ENCODE measurements at regions not wholly inside any gene's neighbourhood (a gene's known extent, or its start where the extent isn't known, plus 50 kb on each side); places are given as distances from the start of the nearest gene placed in this dataset.

GRCh38 chr6:44003345-44004061 lies 123.7 kb downstream of the MRPL14 start:
- H3K4me3 ChIP-seq (ENCODE audit: low read depth in 1 of 2, low read length in 2 of 2): no peak overlapping the region
- no peaks in the 10 kb centered on the region; the same call in 1 of the 2 replicates for H3K36me3 ChIP-seq (ENCODE audit: insufficient read depth, low read length)
- no peaks in the 10 kb centered on the region for H3K9me3 ChIP-seq (ENCODE audit: insufficient read depth, low read length, severe bottlenecking)
- H3K79me2 ChIP-seq (ENCODE audit: insufficient read depth, low read length): peaks cover 7% of the 10 kb centered on the region; the same call in 1 of the 2 replicates
- TF ChIP-seq, protein P1, sequence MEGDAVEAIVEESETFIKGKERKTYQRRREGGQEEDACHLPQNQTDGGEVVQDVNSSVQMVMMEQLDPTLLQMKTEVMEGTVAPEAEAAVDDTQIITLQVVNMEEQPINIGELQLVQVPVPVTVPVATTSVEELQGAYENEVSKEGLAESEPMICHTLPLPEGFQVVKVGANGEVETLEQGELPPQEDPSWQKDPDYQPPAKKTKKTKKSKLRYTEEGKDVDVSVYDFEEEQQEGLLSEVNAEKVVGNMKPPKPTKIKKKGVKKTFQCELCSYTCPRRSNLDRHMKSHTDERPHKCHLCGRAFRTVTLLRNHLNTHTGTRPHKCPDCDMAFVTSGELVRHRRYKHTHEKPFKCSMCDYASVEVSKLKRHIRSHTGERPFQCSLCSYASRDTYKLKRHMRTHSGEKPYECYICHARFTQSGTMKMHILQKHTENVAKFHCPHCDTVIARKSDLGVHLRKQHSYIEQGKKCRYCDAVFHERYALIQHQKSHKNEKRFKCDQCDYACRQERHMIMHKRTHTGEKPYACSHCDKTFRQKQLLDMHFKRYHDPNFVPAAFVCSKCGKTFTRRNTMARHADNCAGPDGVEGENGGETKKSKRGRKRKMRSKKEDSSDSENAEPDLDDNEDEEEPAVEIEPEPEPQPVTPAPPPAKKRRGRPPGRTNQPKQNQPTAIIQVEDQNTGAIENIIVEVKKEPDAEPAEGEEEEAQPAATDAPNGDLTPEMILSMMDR (IDR thresholded peaks at IDR 0.05; ENCODE audit: borderline replicate concordance, extremely low read depth, low read length, poor library complexity, severe bottlenecking): no peak
- TF ChIP-seq EZH2 (IDR thresholded peaks at IDR 0.05; ENCODE audit: borderline replicate concordance, low read depth, low read length, severe bottlenecking): no peak
- no peak overlapping the region for H2AFZ ChIP-seq (ENCODE audit: low read depth, low read length)
- H4K20me1 ChIP-seq (ENCODE audit: insufficient read depth, low read length): no peaks in the 10 kb centered on the region
- H3K4me2 ChIP-seq (ENCODE audit: insufficient read depth, low read length): no peak overlapping the region
- H3K4me1 ChIP-seq (ENCODE audit: insufficient read depth, low read length): peaks cover 36% of the 10 kb centered on the region
- no peak for DNase-seq
- ATAC-seq (ENCODE audit: insufficient read depth, low read depth): no peak
- H3K27me3 ChIP-seq (ENCODE audit: insufficient read depth, low read length, poor library complexity): no peaks in the 10 kb centered on the region
- no peak overlapping the region for H3K9ac ChIP-seq (ENCODE audit: low read depth, low read length)
- no peak overlapping the region for H3K27ac ChIP-seq (ENCODE audit: low read length)

- peaks cover 7% of the 10 kb centered on the region; the same call in 1 of the 2 replicates for H3K79me2 ChIP-seq (ENCODE audit: insufficient read depth, low read length)
- no peak for DNase-seq
- ATAC-seq (ENCODE audit: insufficient read depth, low read depth): no peak
- no peak overlapping the region for H3K9ac ChIP-seq (ENCODE audit: low read depth, low read length)
- no peak overlapping the region for H2AFZ ChIP-seq (ENCODE audit: low read depth, low read length)
- H3K27me3 ChIP-seq (ENCODE audit: insufficient read depth, low read length, poor library complexity): no peaks in the 10 kb centered on the region
- H3K4me3 ChIP-seq (ENCODE audit: low read depth in 1 of 2, low read length in 2 of 2): no peak overlapping the region
- TF ChIP-seq EZH2 (IDR thresholded peaks at IDR 0.05; ENCODE audit: borderline replicate concordance, low read depth, low read length, severe bottlenecking): no peak
- TF ChIP-seq, protein P1 (IDR thresholded peaks at IDR 0.05; ENCODE audit: borderline replicate concordance, extremely low read depth, low read length, poor library complexity, severe bottlenecking): no peak
- no peaks in the 10 kb centered on the region for H3K9me3 ChIP-seq (ENCODE audit: insufficient read depth, low read length, severe bottlenecking)
- no peak overlapping the region; the same call in 1 of the 2 replicates for H3K4me2 ChIP-seq (ENCODE audit: insufficient read depth, low read length)
- H3K27ac ChIP-seq (ENCODE audit: low read length): no peak overlapping the region
- peaks cover 36% of the 10 kb centered on the region for H3K4me1 ChIP-seq (ENCODE audit: insufficient read depth, low read length)
- H4K20me1 ChIP-seq (ENCODE audit: insufficient read depth, low read length): no peaks in the 10 kb centered on the region
- no peaks in the 10 kb centered on the region; the same call in 1 of the 2 replicates for H3K36me3 ChIP-seq (ENCODE audit: insufficient read depth, low read length)
These were observed 124.5 kb downstream of the MRPL14 start for GRCh38 chr6:44002593-44003344.

- Histone ChIP-seq H3K79me2 (ENCODE audit: insufficient read depth, low read length) (peaks cover 7% of the 10 kb centered on the region; the same call in 1 of the 2 replicates), H3K36me3 (ENCODE audit: insufficient read depth, low read length) (no peaks in the 10 kb centered on the region; the same call in 1 of the 2 replicates), H3K27ac (ENCODE audit: low read length) (peak overlapping the region; percentile 91; the same call in 1 of the 2 replicates), H3K4me1 (ENCODE audit: insufficient read depth, low read length) (peaks cover 36% of the 10 kb centered on the region), H3K27me3 (ENCODE audit: insufficient read depth, low read length, poor library complexity) (no peaks in the 10 kb centered on the region), H3K4me3 (ENCODE audit: low read depth in 1 of 2, low read length in 2 of 2) (no peak overlapping the region), H3K9ac (ENCODE audit: low read depth, low read length) (peak overlapping the region; percentile 65; the same call in 1 of the 2 replicates), H4K20me1 (ENCODE audit: insufficient read depth, low read length) (no peaks in the 10 kb centered on the region), H3K9me3 (ENCODE audit: insufficient read depth, low read length, severe bottlenecking) (no peaks in the 10 kb centered on the region), H3K4me2 (ENCODE audit: insufficient read depth, low read length) (peak overlapping the region; percentile 73), H2AFZ (ENCODE audit: low read depth, low read length) (no peak overlapping the region)
- TF ChIP-seq, protein P1 (IDR thresholded peaks at IDR 0.05; ENCODE audit: borderline replicate concordance, extremely low read depth, low read length, poor library complexity, severe bottlenecking): no peak
- no peak for TF ChIP-seq EZH2 (IDR thresholded peaks at IDR 0.05; ENCODE audit: borderline replicate concordance, low read depth, low read length, severe bottlenecking)
- DNase-seq (no peak), ATAC-seq (ENCODE audit: insufficient read depth, low read depth) (no peak)
These were observed 125.1 kb downstream of the MRPL14 start for GRCh38 chr6:44002067-44002592.

All from DND-41 (cell line).